Erythroblast (primary cell): ENCODE measurements at regions not wholly inside any gene's neighbourhood (a gene's known extent, or its start where the extent isn't known, plus 50 kb on each side); places are given as distances from the start of the nearest gene placed in this dataset.

Experiments used
- GATA1 ChIP-seq: IDR thresholded peaks from 2 replicates; pipeline ENCODE4 v1.6.1; 2011; ENCODE audit warnings: low read depth, mild to moderate bottlenecking, control low read depth, low read length, moderate library complexity
- POLR2A ChIP-seq: IDR thresholded peaks from 2 replicates; pipeline ENCODE4 v1.6.1; 2011; ENCODE audit warnings: mild to moderate bottlenecking, low read length

GRCh38 chr10:33947544-33947943, 613.1 kb upstream of the NRP1 start:
- TF ChIP-seq POLR2A (no peak), GATA1 (no peak)
